Fibroblast of villous mesenchyme (primary cell): ENCODE measurements at regions not wholly inside any gene's neighbourhood (a gene's known extent, or its start where the extent isn't known, plus 50 kb on each side); places are given as distances from the start of the nearest gene placed in this dataset.

Experiments
- DNase-seq: peaks from one replicate; pipeline ENCODE4 v3.0.0-alpha.2; 2010; ENCODE audit warnings: low read depth
- H3K4me3 ChIP-seq: 2 replicates; pipeline ENCODE4 v1.5.1; 2011; ENCODE audit warnings: low read depth, mild to moderate bottlenecking, low read length
- TF ChIP-seq, protein P1 (sequence below): IDR thresholded peaks from 2 replicates; pipeline ENCODE4 v1.5.1; 2012; ENCODE audit warnings: low read depth, mild to moderate bottlenecking, low read length; ENCODE audit not compliant: insufficient read depth

DNA sequence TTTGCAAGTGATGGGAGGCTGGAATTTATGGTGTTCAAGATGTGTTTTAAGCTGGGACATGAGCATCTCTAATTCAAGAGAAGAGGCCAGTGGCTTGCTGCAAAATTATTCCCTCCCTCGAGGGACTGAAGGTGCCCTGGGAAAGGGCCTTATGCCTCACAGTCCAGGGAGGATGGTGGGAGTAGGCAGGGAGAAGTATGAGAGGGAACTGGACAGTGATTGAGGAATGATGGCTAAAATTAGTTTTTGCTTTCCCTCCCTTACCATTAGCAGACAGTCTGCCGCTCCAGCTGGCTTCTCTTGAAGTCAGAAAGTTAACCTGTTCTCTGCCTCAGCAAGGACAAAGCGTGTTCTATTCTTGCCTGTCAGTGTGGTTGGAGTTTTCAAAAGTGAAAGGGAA is 139.8 kb upstream of the SEMA6D start:
- H3K4me3 ChIP-seq: no peak overlapping the region
- no peak for DNase-seq
- TF ChIP-seq, protein P1, sequence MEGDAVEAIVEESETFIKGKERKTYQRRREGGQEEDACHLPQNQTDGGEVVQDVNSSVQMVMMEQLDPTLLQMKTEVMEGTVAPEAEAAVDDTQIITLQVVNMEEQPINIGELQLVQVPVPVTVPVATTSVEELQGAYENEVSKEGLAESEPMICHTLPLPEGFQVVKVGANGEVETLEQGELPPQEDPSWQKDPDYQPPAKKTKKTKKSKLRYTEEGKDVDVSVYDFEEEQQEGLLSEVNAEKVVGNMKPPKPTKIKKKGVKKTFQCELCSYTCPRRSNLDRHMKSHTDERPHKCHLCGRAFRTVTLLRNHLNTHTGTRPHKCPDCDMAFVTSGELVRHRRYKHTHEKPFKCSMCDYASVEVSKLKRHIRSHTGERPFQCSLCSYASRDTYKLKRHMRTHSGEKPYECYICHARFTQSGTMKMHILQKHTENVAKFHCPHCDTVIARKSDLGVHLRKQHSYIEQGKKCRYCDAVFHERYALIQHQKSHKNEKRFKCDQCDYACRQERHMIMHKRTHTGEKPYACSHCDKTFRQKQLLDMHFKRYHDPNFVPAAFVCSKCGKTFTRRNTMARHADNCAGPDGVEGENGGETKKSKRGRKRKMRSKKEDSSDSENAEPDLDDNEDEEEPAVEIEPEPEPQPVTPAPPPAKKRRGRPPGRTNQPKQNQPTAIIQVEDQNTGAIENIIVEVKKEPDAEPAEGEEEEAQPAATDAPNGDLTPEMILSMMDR: no peak

GRCh38 chr15:47582233-47582632 is 135.1 kb upstream of the SEMA6D start:
- H3K4me3 ChIP-seq: no peak overlapping the region
- DNase-seq: no peak
- TF ChIP-seq, protein P1: no peak

DNA sequence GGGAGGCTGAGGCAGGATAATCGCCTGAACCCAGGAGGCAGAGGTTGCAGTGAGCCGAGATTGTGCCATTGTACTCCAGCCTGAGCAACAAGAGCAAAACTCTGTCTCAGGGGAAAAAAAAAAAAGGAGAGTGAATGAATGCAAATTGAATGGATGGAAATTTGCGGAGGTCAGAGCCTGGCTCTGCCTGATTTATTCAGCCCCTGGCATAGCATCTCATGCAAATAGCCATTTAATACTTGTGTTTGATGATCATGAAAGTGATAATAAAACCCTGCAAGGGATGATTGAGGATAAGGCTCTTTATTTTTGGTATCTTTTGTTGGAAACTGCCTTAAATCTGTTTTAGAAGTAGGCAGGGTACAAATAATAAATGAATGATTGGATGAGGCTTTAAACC is 133.0 kb upstream of the SEMA6D start:
- H3K4me3 ChIP-seq: no peak overlapping the region
- no peak for DNase-seq
- TF ChIP-seq, protein P1: no peak

GRCh38 chr15:47586653-47587224 is 130.6 kb upstream of the SEMA6D start:
- H3K4me3 ChIP-seq: no peak overlapping the region
- DNase-seq: no peak
- TF ChIP-seq, protein P1: no peak

DNA sequence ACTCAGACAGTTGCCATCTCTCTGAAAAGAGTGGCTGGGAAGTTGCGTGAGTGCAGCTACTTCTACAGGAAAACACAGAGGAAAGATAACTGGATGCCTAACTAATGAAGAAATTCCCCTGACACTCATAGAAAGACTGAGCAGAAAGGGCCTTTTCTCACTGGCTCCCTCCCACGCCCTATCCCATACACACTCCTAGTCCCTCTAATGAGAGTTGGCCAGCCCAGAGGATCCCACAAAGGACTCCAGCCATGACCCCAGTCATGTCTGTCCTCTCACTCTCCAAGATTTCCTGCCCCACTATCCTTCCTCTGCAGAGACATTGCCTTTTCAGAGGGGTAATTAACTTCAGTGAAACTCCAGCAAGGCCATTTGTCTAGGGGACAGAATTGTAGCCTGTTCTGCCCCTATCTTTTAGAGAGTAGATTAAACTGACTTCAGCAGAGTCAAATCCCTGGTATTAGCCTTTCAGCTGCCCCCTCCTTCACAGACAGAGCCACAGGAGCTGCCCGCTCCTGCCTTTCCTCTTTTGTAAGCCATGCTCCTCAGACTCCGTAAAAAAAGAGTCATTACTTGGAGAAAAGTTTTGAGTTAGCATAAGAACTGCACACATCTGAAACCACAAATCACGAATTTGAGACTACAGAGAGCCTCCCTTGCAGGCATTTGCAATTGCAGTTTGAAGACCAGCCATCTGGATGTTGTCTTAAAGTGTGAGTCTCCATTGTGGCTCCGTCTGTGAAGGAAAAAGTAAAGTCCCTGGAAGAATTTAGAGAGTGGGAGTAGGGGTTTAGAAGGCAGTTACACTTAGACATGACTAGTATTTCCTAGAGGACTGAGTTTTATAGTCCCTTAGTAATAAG is 129.1 kb upstream of the SEMA6D start:
- H3K4me3 ChIP-seq: no peak overlapping the region
- TF ChIP-seq, protein P1: no peak
- no peak for DNase-seq

GRCh38 chr15:47588958-47589357 is 128.3 kb upstream of the SEMA6D start:
- TF ChIP-seq, protein P1: no peak
- H3K4me3 ChIP-seq: no peak overlapping the region
- DNase-seq: no peak

DNA sequence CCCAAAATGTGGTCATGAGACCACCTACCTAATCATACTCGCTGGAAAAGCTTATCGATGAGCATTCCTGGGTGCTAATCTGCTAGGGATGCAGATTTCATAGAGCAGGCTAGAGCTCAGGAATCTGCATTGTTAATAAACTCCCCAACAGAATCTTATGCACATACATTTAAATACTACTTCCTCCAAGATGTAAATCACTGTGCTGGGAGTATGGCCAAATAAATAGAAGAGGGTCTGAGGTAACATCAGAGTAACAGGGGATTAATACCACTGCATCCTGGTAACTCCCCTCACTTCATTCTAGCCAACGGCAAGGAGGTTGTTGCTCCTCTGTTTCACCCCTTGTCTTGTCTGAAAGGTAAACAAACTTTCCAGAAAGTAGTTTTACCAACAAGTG is 118.3 kb upstream of the SEMA6D start:
- TF ChIP-seq, protein P1: no peak
- DNase-seq: no peak
- H3K4me3 ChIP-seq: no peak overlapping the region
